IMR-90 (cell line): ENCODE measurements at regions not wholly inside any gene's neighbourhood (a gene's known extent, or its start where the extent isn't known, plus 50 kb on each side); places are given as distances from the start of the nearest gene placed in this dataset.

Experiments used
- ATAC-seq: fragments of 200-7000 bp; cut with Tn5 transposase; 2 replicates; pipeline ENCODE4 v1.9.1; 2020; ENCODE audit warnings: low read depth, mild to moderate bottlenecking, moderate library complexity
- BruUV-seq: library from RNA; stranded (reverse); fragments of 400-500 nt; replicated peaks from 2 replicates; lab custom pipeline; 2021; lab: Mats Ljungman, UMichigan
- CTCF ChIA-PET: fragments of 300-600 bp; formaldehyde crosslinking; extraction: SDS; loops from one replicate; lab custom pipeline; 2021; ENCODE audit warnings: antibody characterized with exemption; lab: Yijun Ruan, JAX
- POLR2A ChIA-PET: fragments of 300-600 bp; sonication (Branson Sonifier 250); formaldehyde crosslinking; loops from one replicate; lab custom pipeline; 2022; ENCODE audit warnings: antibody characterized with exemption; ENCODE audit not compliant: unreplicated experiment; lab: Charles Lee
- DNase-seq: peaks from one replicate; pipeline ENCODE4 v3.0.0; 2013
- H2AFZ ChIP-seq: replicated peaks from 2 replicates; pipeline ENCODE3; 2013; ENCODE audit warnings: low read length, mild to moderate bottlenecking; ENCODE audit not compliant: poor library complexity
- H2AK5ac ChIP-seq: 2 replicates; pipeline ENCODE4 v1.6.1; 2013; ENCODE audit warnings: low read depth, low read length, inconsistent platforms
- H2AK9ac ChIP-seq: replicated peaks from 2 replicates; pipeline ENCODE3; 2013; ENCODE audit warnings: mild to moderate bottlenecking, low read depth, low read length, moderate library complexity; ENCODE audit not compliant: poor library complexity
- H2BK120ac ChIP-seq: 2 replicates; pipeline ENCODE4 v1.6.1; 2013; ENCODE audit warnings: low read depth, low read length, inconsistent platforms
- H2BK15ac ChIP-seq: 3 replicates; pipeline ENCODE4 v1.6.1; 2013; ENCODE audit warnings: low read depth, low read length, inconsistent platforms
- H2BK20ac ChIP-seq: 2 replicates; pipeline ENCODE4 v1.6.1; 2013; ENCODE audit warnings: low read depth, mild to moderate bottlenecking, inconsistent platforms, low read length, moderate library complexity
- H2BK5ac ChIP-seq: 2 replicates; pipeline ENCODE4 v1.6.1; 2013; ENCODE audit warnings: mild to moderate bottlenecking, low read depth, low read length, inconsistent platforms; ENCODE audit not compliant: poor library complexity, severe bottlenecking
- H3K14ac ChIP-seq: replicated peaks from 2 replicates; pipeline ENCODE4 v1.6.1; 2013; ENCODE audit warnings: low read depth, low read length, inconsistent platforms
- H3K18ac ChIP-seq: 2 replicates; pipeline ENCODE4 v1.6.1; 2013; ENCODE audit warnings: low read depth, low read length, control low read depth
- H3K23ac ChIP-seq: 2 replicates; pipeline ENCODE4 v1.6.1; 2013; ENCODE audit warnings: low read depth, low read length, inconsistent platforms
- H3K27ac ChIP-seq: 2 replicates; pipeline ENCODE4 v1.5.1; 2013; ENCODE audit warnings: mild to moderate bottlenecking, control low read depth, low read length; ENCODE audit not compliant: insufficient read depth
- H3K27me3 ChIP-seq: 2 replicates; pipeline ENCODE4 v1.6.1; 2013; ENCODE audit warnings: low read length; ENCODE audit not compliant: control insufficient read depth, insufficient read depth
- H3K36me3 ChIP-seq: 2 replicates; pipeline ENCODE4 v1.6.1; 2013; ENCODE audit warnings: low read length, mixed read lengths; ENCODE audit not compliant: control insufficient read depth, insufficient read depth
- H3K4ac ChIP-seq: 2 replicates; pipeline ENCODE4 v1.6.1; 2013; ENCODE audit warnings: low read depth, low read length, inconsistent platforms
- H3K4me1 ChIP-seq: 2 replicates; pipeline ENCODE4 v1.6.1; 2013; ENCODE audit warnings: low read length, mixed read lengths; ENCODE audit not compliant: control insufficient read depth, insufficient read depth
- H3K4me2 ChIP-seq: 2 replicates; pipeline ENCODE4 v1.6.1; 2013; ENCODE audit warnings: low read depth, mild to moderate bottlenecking, control low read depth, low read length, moderate library complexity
- H3K4me3 ChIP-seq: 2 replicates; pipeline ENCODE4 v1.5.1; 2013; ENCODE audit warnings: low read depth, mild to moderate bottlenecking, control low read depth, low read length, moderate library complexity; ENCODE audit not compliant: insufficient read depth
- H3K56ac ChIP-seq: 2 replicates; pipeline ENCODE4 v1.6.1; 2013; ENCODE audit warnings: low read length, inconsistent platforms; ENCODE audit not compliant: insufficient read depth; ENCODE audit errors: extremely low read depth
- H3K79me1 ChIP-seq, 2 experiments: 2 replicates each; pipeline ENCODE4 v1.6.1; 2013; ENCODE audit warnings: low read length in 2 of 2, inconsistent platforms in 1 of 2, low read depth in 1 of 2
- H3K9ac ChIP-seq: 2 replicates; pipeline ENCODE4 v1.6.1; 2013; ENCODE audit warnings: low read depth, low read length, control low read depth
- H3K9me1 ChIP-seq: 2 replicates; pipeline ENCODE4 v1.6.1; 2013; ENCODE audit warnings: low read length, inconsistent platforms; ENCODE audit not compliant: insufficient read depth
- H3K9me3 ChIP-seq: 2 replicates; pipeline ENCODE4 v1.6.1; 2013; ENCODE audit warnings: low read length; ENCODE audit not compliant: control insufficient read depth, insufficient read depth
- H4K20me1 ChIP-seq: 2 replicates; pipeline ENCODE4 v1.6.1; 2013; ENCODE audit warnings: low read length, inconsistent platforms; ENCODE audit not compliant: insufficient read depth
- H4K5ac ChIP-seq: 2 replicates; pipeline ENCODE4 v1.6.1; 2013; ENCODE audit warnings: mild to moderate bottlenecking, low read depth, low read length, control low read depth
- H4K8ac ChIP-seq, 2 experiments: 2 replicates each; pipeline ENCODE4 v1.6.1; 2013; ENCODE audit warnings: low read depth in 2 of 2, low read length in 2 of 2, control low read depth in 1 of 2, inconsistent platforms in 1 of 2
- H4K91ac ChIP-seq: 2 replicates; pipeline ENCODE4 v1.6.1; 2013; ENCODE audit warnings: low read depth, low read length, inconsistent platforms; ENCODE audit not compliant: insufficient read depth
- CEBPB ChIP-seq: IDR thresholded peaks from 2 replicates; pipeline ENCODE4 v1.6.1; 2012; ENCODE audit warnings: low read depth, low read length, improper control_type of control experiment
- CHD1 ChIP-seq: IDR thresholded peaks from 2 replicates; pipeline ENCODE4 v1.6.1; 2012; ENCODE audit warnings: low read depth, low read length, improper control_type of control experiment
- FOS ChIP-seq: fragments of 150-350 bp; IDR thresholded peaks from 2 replicates; pipeline ENCODE4 v1.6.1; 2016; ENCODE audit warnings: low read depth, low read length
- MAFK ChIP-seq: IDR thresholded peaks from 2 replicates; pipeline ENCODE4 v1.6.1; 2012; ENCODE audit warnings: low read depth, low read length, improper control_type of control experiment
- MXI1 ChIP-seq: IDR thresholded peaks from 2 replicates; pipeline ENCODE4 v1.6.1; 2012; ENCODE audit warnings: low read depth, mild to moderate bottlenecking, low read length, moderate library complexity, borderline replicate concordance
- POLR2A ChIP-seq: IDR thresholded peaks from 2 replicates; pipeline ENCODE4 v1.6.1; 2012; ENCODE audit warnings: mild to moderate bottlenecking, low read depth, low read length
- RAD21 ChIP-seq: IDR thresholded peaks from 2 replicates; pipeline ENCODE4 v1.6.1; 2012; ENCODE audit warnings: low read length, improper control_type of control experiment
- RCOR1 ChIP-seq: IDR thresholded peaks from 2 replicates; pipeline ENCODE4 v1.6.1; 2012; ENCODE audit warnings: mild to moderate bottlenecking, low read length, improper control_type of control experiment; ENCODE audit not compliant: insufficient replicate concordance
- RFX5 ChIP-seq: IDR thresholded peaks from 2 replicates; pipeline ENCODE4 v1.8.0; 2012; ENCODE audit warnings: low read depth, mild to moderate bottlenecking, low read length, moderate library complexity
- WGBS, 2 experiments: methylation state at CpG; one replicate each; pipeline versions ENCODE4 v1.1.5 to v1.1.7; 2013; ENCODE audit warnings: missing lambda C conversion rate in 2 of 2; ENCODE audit not compliant: insufficient read length in 1 of 2; ENCODE audit errors: extremely low coverage in 2 of 2; 5-methylcytosine and 5-hydroxymethylcytosine counted together
- dilution Hi-C: fragments of 300-500 bp; cut with HindIII; formaldehyde crosslinking; loops from one replicate; pipeline ENCODE4 v1.14.3; 2018; ENCODE audit warnings: low sequenced_read_pairs; ENCODE audit not compliant: unreplicated experiment
- in situ Hi-C: fragments of 300-500 bp; cut with MboI; formaldehyde crosslinking; loops from 3 replicates; pipeline ENCODE4 v1.14.3; 2019; ENCODE audit warnings: low sequenced_read_pairs, inconsistent platforms, mixed read lengths
- intact Hi-C: fragments of 100-400 bp; cut with micrococcal nuclease; formaldehyde crosslinking; loops from 2 replicates; pipeline ENCODE4 v1.10.0; 2022
- TF ChIP-seq, protein P1 (sequence below): fragments of 150-350 bp; IDR thresholded peaks from 2 replicates; pipeline ENCODE4 v1.6.1; 2017; ENCODE audit warnings: mild to moderate bottlenecking, antibody characterized with exemption, low read length, low read depth

- ATAC-seq (no peak), DNase-seq (no peak)
- Histone ChIP-seq H3K79me1 (no peaks in the 10 kb centered on the region), H2AFZ (no peak overlapping the region), H3K9me1 (no peaks in the 10 kb centered on the region), H2BK5ac (no peak overlapping the region), H3K14ac (no peak overlapping the region), H3K4me1 (no peaks in the 10 kb centered on the region; the same call in 1 of the 2 replicates), H3K9me3 (no peaks in the 10 kb centered on the region), H4K91ac (no peak overlapping the region), H3K18ac (no peak overlapping the region), H4K20me1 (no peaks in the 10 kb centered on the region), H2AK5ac (no peak overlapping the region), H2BK120ac (no peak overlapping the region), H3K4me3 (no peak overlapping the region), H2AK9ac (no peak overlapping the region), H3K56ac (no peak overlapping the region), H3K9ac (no peak overlapping the region), H4K8ac (no peak overlapping the region), H4K5ac (no peak overlapping the region), H3K23ac (no peak overlapping the region), H3K36me3 (no peaks in the 10 kb centered on the region), H2BK15ac (no peak overlapping the region), H3K27ac (no peak overlapping the region), H3K4ac (no peak overlapping the region), H3K4me2 (no peak overlapping the region), H2BK20ac (no peak overlapping the region), H3K27me3 (no peaks in the 10 kb centered on the region)
- intact Hi-C loops = no loop called here
- ChIA-PET POLR2A (no interaction called here), CTCF (no interaction called here)
- no TSS peak for BruUV-seq
- TF ChIP-seq, protein P1, sequence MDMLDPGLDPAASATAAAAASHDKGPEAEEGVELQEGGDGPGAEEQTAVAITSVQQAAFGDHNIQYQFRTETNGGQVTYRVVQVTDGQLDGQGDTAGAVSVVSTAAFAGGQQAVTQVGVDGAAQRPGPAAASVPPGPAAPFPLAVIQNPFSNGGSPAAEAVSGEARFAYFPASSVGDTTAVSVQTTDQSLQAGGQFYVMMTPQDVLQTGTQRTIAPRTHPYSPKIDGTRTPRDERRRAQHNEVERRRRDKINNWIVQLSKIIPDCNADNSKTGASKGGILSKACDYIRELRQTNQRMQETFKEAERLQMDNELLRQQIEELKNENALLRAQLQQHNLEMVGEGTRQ = no peak
- TF ChIP-seq CEBPB (no peak), RAD21 (no peak), FOS (no peak), MXI1 (no peak), RFX5 (no peak), MAFK (no peak), POLR2A (no peak), RCOR1 (no peak), CHD1 (no peak)
- in situ Hi-C loops = no loop called here
- dilution Hi-C loops = no loop called here
- WGBS, 2 experiments = no CpG with 5 or more reads among the region's 2 CpGs
Measured at GRCh38 chr3:151631946-151632345, 101.8 kb upstream of the AADACL2 start.
